OCI-LY7 (cell line): ENCODE measurements at regions not wholly inside any gene's neighbourhood (a gene's known extent, or its start where the extent isn't known, plus 50 kb on each side); places are given as distances from the start of the nearest gene placed in this dataset.
"Not testable (repeated sequence)": the region's sequence is repeated elsewhere in the genome, so short reads cannot be mapped to it uniquely, and the experiment has no call there.

Experiments
- BruUV-seq: library from RNA; stranded (reverse); fragments of 400-500 nt; replicated peaks from 2 replicates; lab custom pipeline; 2021; lab: Mats Ljungman, UMichigan
- CTCF ChIA-PET: fragments of 300-600 bp; sonication (Branson Sonifier 250); formaldehyde crosslinking; loops from one replicate; lab custom pipeline; 2022; ENCODE audit warnings: antibody characterized with exemption; ENCODE audit not compliant: unreplicated experiment; lab: Charles Lee
- POLR2A ChIA-PET: fragments of 300-600 bp; sonication (Branson Sonifier 250); formaldehyde crosslinking; loops from one replicate; lab custom pipeline; 2022; ENCODE audit warnings: antibody characterized with exemption; lab: Charles Lee
- DNase-seq: peaks from one replicate; pipeline ENCODE4 v3.0.0-alpha.2; 2015; ENCODE audit warnings: low spot score
- H2AFZ ChIP-seq: fragments of 200-600 bp; sonication (generic), shearing (Covaris generic); 2 replicates; pipeline ENCODE4 v1.6.1; 2014; ENCODE audit warnings: mild to moderate bottlenecking, antibody characterized with exemption, low read length, moderate library complexity
- H3K27ac ChIP-seq: fragments of 200-600 bp; sonication (generic); 2 replicates; pipeline ENCODE4 v1.5.1; 2014; ENCODE audit warnings: mixed run types, low read depth, mild to moderate bottlenecking, moderate library complexity, low read length, inconsistent platforms; ENCODE audit not compliant: poor library complexity, severe bottlenecking
- H3K36me3 ChIP-seq: fragments of 200-600 bp; sonication (generic); 2 replicates; pipeline ENCODE4 v1.6.1; 2014; ENCODE audit warnings: mild to moderate bottlenecking, antibody characterized with exemption, low read length, moderate library complexity, mixed read lengths; ENCODE audit not compliant: insufficient read depth
- H3K4me1 ChIP-seq: fragments of 200-600 bp; sonication (generic); 2 replicates; pipeline ENCODE4 v1.5.1; 2014; ENCODE audit warnings: mild to moderate bottlenecking, low read length; ENCODE audit not compliant: insufficient read depth, poor library complexity, severe bottlenecking
- H3K4me2 ChIP-seq: fragments of 200-600 bp; sonication (generic); 2 replicates; pipeline ENCODE4 v1.6.1; 2014; ENCODE audit warnings: mild to moderate bottlenecking, low read length
- H3K4me3 ChIP-seq: fragments of 200-600 bp; sonication (generic); 2 replicates; pipeline ENCODE4 v1.5.1; 2014; ENCODE audit warnings: mild to moderate bottlenecking, low read depth, low read length; ENCODE audit not compliant: poor library complexity, severe bottlenecking
- H3K79me2 ChIP-seq: fragments of 200-600 bp; sonication (generic); 2 replicates; pipeline ENCODE4 v1.6.1; 2016; ENCODE audit warnings: low read depth, mild to moderate bottlenecking, low read length, moderate library complexity, mixed read lengths; ENCODE audit not compliant: insufficient read depth
- H3K9me2 ChIP-seq: fragments of 200-600 bp; sonication (generic); 2 replicates; pipeline ENCODE4 v1.6.1; 2016; ENCODE audit warnings: mild to moderate bottlenecking, low read length, mixed read lengths; ENCODE audit not compliant: insufficient read depth
- H3K9me3 ChIP-seq: fragments of 200-600 bp; sonication (generic); 2 replicates; pipeline ENCODE4 v1.6.1; 2014; ENCODE audit warnings: mild to moderate bottlenecking, mixed run types, low read length, mixed read lengths
- H4K20me1 ChIP-seq: fragments of 200-600 bp; sonication (generic); 2 replicates; pipeline ENCODE4 v1.6.1; 2014; ENCODE audit warnings: mild to moderate bottlenecking, antibody characterized with exemption, low read length, moderate library complexity, mixed read lengths; ENCODE audit not compliant: insufficient read depth
- EZH2phosphoT487 ChIP-seq: fragments of 200-600 bp; sonication (generic); IDR thresholded peaks from 2 replicates; pipeline ENCODE4 v1.6.1; 2018; ENCODE audit warnings: low read depth, borderline replicate concordance, mild to moderate bottlenecking, mixed run types, antibody characterized with exemption, low read length, moderate library complexity, mixed read lengths
- intact Hi-C: fragments of 100-400 bp; cut with micrococcal nuclease; formaldehyde crosslinking; loops from one replicate; pipeline ENCODE4 v1.10.0; 2022; ENCODE audit not compliant: unreplicated experiment
- TF ChIP-seq, protein P1 (sequence below): fragments of 200-600 bp; sonication (generic); conservative IDR thresholded peaks from 2 replicates; pipeline ENCODE4 v1.5.1; 2014; ENCODE audit warnings: mild to moderate bottlenecking, antibody characterized with exemption, low read length, moderate library complexity, mixed read lengths

DNA sequence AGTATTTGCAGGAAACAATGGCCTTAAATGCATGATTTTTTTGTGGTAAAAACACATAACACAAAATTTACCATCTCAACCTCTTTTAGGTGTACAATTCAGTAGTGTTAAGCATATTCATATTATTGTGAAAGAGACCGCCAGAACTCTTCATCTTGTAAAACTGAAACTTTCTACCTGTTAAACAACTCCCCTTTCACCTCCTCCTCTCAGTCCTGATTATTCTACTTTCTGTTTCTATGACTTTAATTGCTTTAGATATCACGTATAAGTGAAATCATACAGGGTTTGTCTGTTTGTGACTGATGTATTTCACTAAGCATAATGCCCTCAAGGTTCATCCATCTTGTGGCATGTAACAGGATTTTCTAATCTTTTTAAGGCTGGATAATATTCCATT lies 353.4 kb downstream of the ADAMTS20 start:
- ChIA-PET POLR2A (no interaction called here), CTCF (no interaction called here)
- Histone ChIP-seq H3K4me3 (no peak overlapping the region), H3K79me2 (no peaks in the 10 kb centered on the region), H3K9me2 (no peaks in the 10 kb centered on the region), H2AFZ (no peak overlapping the region), H3K27ac (no peak overlapping the region), H3K4me1 (no peaks in the 10 kb centered on the region), H3K9me3 (no peaks in the 10 kb centered on the region), H4K20me1 (no peaks in the 10 kb centered on the region), H3K36me3 (no peaks in the 10 kb centered on the region), H3K4me2 (no peak overlapping the region)
- intact Hi-C loops = no loop called here
- no peak for TF ChIP-seq EZH2phosphoT487
- TF ChIP-seq, protein P1, sequence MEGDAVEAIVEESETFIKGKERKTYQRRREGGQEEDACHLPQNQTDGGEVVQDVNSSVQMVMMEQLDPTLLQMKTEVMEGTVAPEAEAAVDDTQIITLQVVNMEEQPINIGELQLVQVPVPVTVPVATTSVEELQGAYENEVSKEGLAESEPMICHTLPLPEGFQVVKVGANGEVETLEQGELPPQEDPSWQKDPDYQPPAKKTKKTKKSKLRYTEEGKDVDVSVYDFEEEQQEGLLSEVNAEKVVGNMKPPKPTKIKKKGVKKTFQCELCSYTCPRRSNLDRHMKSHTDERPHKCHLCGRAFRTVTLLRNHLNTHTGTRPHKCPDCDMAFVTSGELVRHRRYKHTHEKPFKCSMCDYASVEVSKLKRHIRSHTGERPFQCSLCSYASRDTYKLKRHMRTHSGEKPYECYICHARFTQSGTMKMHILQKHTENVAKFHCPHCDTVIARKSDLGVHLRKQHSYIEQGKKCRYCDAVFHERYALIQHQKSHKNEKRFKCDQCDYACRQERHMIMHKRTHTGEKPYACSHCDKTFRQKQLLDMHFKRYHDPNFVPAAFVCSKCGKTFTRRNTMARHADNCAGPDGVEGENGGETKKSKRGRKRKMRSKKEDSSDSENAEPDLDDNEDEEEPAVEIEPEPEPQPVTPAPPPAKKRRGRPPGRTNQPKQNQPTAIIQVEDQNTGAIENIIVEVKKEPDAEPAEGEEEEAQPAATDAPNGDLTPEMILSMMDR = no peak
- BruUV-seq = no TSS peak
- no peak for DNase-seq

DNA sequence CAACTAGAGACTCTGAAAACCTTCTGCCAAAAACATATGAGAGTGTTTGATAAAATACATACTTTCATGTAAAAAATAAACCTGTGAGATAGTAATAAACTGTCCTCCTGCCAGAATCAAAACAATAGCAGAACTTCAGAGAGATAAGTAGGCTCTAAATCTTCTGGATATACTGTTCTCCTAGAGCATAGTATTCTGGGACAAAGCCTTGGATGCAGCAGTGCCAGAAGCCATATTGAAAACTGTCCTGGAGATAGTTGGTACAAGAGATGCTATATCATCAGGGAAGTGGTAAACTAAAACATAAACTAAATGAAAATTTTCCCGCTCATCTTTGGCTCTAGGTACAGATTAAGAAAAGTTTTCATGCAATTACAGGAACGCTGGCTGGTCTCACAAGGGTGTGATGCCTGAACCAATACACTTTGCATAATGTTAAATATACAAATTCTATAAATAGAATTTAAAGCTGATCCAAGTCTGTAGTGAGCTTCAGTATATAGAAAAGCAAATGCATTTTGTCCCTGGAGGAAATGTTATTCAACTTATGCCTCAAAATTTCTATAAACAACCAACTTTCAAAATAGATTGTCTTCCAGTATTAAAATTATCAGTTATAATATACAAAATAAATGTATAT lies 355.6 kb downstream of the ADAMTS20 start:
- Histone ChIP-seq H3K36me3 (no peaks in the 10 kb centered on the region), H3K9me2 (no peaks in the 10 kb centered on the region), H3K4me3 (no peak overlapping the region), H3K79me2 (no peaks in the 10 kb centered on the region), H3K27ac (no peak overlapping the region), H4K20me1 (no peaks in the 10 kb centered on the region), H3K9me3 (no peaks in the 10 kb centered on the region), H3K4me2 (no peak overlapping the region), H2AFZ (no peak overlapping the region), H3K4me1 (no peaks in the 10 kb centered on the region)
- ChIA-PET CTCF (no interaction called here), POLR2A (no interaction called here)
- TF ChIP-seq EZH2phosphoT487 = no peak
- TF ChIP-seq, protein P1 = no peak
- no peak for DNase-seq
- intact Hi-C loops = no loop called here
- no TSS peak for BruUV-seq

DNA sequence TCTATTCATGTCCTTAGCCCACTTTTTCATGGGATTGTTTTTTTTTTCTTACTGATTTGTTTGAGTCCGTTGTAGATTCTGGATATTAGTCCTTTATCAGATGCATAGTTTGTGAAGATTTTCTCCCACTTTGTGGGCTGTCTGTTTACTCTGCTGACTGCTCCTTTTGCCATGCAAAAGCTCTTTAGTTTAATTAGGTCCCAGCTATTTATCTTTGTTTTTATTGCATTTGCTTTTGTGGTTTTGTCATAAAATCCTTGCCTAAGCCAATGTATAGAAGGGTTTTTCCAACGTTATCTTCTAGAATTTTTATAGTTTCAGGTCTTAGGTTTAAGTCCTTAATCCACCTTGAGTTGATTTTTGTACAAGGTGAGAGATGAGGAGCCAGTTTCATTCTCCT lies 358.9 kb downstream of the ADAMTS20 start:
- H2AFZ ChIP-seq, H3K4me1 ChIP-seq, H3K4me2 ChIP-seq, BruUV-seq, POLR2A ChIA-PET, CTCF ChIA-PET, H4K20me1 ChIP-seq, H3K9me3 ChIP-seq, intact Hi-C loops, DNase-seq, H3K79me2 ChIP-seq, H3K4me3 ChIP-seq, H3K9me2 ChIP-seq, H3K36me3 ChIP-seq, H3K27ac ChIP-seq: not testable (repeated sequence)

DNA sequence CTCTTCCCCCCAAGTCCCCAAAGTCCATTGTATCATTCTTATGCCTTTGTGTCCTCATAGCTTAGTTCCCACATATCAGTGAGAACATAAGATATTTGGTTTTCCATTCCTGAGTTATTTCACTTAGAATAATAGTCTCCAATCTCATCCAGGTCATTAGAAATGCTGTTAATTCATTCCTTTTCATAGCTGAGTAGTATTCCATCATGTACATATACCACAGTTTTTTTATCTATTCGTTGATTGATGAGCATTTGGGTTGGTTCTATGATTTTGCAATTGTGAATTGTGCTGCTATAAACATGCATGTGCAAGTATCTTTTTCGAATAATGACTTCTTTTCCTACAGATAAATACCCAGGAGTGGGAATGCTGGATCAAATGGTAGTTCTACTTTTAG lies 359.6 kb downstream of the ADAMTS20 start:
- H2AFZ ChIP-seq, H3K9me2 ChIP-seq, POLR2A ChIA-PET, H3K4me2 ChIP-seq, H4K20me1 ChIP-seq, BruUV-seq, CTCF ChIA-PET, intact Hi-C loops, H3K79me2 ChIP-seq, H3K36me3 ChIP-seq, H3K9me3 ChIP-seq, DNase-seq, H3K4me1 ChIP-seq, H3K4me3 ChIP-seq, H3K27ac ChIP-seq: not testable (repeated sequence)
